K562 (cell line): ENCODE measurements at regions not wholly inside any gene's neighbourhood (a gene's known extent, or its start where the extent isn't known, plus 50 kb on each side); places are given as distances from the start of the nearest gene placed in this dataset.

Experiments used
- ARNT ChIP-seq, 2 experiments: fragments of 450-650 bp; IDR thresholded peaks; 2 replicates each; pipeline ENCODE4 v1.6.1; 2016; ENCODE audit warnings: mild to moderate bottlenecking in 1 of 2
- TF ChIP-seq, protein P1 (sequence below), 2 experiments: fragments of 450-650 bp in 1 of 2; sonication (generic) in 1 of 2; formaldehyde crosslinking in 1 of 2; IDR thresholded peaks; 2 replicates each; pipeline versions ENCODE4 v1.7.1 to v1.9.0; 2016 to 2022; ENCODE audit warnings: inconsistent platforms in 1 of 2, mild to moderate bottlenecking in 1 of 2, missing genetic modification reagents in 1 of 2
- TF ChIP-seq, protein P2 (sequence below), 2 experiments: fragments of 450-650 bp; conservative IDR thresholded peaks; 2 replicates each; pipeline ENCODE4 v1.6.1; 2017; ENCODE audit warnings: mild to moderate bottlenecking in 2 of 2, moderate library complexity in 2 of 2
- TF ChIP-seq, protein P3 (sequence below): fragments of 450-650 bp; IDR thresholded peaks from 2 replicates; pipeline ENCODE4 v1.6.1; 2016; ENCODE audit warnings: mild to moderate bottlenecking

DNA sequence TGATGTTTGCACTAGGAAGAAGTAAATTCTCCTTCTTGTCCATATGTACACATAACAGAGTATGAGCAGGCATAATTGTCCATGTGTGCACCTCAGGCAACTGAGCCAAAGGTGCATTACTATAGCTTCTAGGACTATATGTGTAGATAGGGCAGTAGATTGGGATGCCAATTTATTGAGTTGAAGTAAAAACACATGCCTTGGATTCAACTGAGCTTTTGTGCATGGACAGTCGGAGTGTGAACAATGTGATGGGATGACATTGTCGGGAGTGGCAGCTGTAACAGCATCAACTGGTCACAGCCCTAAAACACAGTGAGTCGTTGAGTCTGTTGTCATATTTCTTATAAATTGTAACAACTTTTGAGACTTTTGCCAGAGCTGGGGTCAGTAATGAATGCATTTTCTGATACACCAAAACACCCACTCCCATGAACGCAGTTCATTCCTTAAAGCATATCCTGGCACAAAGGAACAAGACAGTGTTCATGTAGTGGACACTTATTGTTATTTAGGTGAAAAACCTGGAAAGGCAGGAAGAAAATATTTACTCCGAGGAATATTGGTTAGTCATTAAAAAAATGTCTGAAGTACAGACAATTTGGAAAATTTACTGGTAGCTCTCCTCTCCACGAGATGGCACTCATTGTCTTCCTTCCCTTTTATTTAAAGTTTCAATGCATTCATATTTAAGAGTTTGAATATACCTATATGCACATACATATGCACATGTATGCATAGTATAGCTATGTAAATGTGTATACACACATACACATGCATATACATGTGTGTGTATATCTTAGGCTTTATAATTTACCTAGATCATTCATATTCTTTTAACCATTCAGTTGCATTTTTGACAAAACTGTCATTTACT is 302.0 kb upstream of the STXBP5 start (continued):
- TF ChIP-seq, protein P1, sequence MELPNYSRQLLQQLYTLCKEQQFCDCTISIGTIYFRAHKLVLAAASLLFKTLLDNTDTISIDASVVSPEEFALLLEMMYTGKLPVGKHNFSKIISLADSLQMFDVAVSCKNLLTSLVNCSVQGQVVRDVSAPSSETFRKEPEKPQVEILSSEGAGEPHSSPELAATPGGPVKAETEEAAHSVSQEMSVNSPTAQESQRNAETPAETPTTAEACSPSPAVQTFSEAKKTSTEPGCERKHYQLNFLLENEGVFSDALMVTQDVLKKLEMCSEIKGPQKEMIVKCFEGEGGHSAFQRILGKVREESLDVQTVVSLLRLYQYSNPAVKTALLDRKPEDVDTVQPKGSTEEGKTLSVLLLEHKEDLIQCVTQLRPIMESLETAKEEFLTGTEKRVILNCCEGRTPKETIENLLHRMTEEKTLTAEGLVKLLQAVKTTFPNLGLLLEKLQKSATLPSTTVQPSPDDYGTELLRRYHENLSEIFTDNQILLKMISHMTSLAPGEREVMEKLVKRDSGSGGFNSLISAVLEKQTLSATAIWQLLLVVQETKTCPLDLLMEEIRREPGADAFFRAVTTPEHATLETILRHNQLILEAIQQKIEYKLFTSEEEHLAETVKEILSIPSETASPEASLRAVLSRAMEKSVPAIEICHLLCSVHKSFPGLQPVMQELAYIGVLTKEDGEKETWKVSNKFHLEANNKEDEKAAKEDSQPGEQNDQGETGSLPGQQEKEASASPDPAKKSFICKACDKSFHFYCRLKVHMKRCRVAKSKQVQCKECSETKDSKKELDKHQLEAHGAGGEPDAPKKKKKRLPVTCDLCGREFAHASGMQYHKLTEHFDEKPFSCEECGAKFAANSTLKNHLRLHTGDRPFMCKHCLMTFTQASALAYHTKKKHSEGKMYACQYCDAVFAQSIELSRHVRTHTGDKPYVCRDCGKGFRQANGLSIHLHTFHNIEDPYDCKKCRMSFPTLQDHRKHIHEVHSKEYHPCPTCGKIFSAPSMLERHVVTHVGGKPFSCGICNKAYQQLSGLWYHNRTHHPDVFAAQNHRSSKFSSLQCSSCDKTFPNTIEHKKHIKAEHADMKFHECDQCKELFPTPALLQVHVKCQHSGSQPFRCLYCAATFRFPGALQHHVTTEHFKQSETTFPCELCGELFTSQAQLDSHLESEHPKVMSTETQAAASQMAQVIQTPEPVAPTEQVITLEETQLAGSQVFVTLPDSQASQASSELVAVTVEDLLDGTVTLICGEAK (IDR thresholded peaks at IDR 0.05), result 0 out of 2 replicates have a peak, but pooled peaks have one; percentile 26
- TF ChIP-seq, protein P1 (CRISPR knock-in tag; IDR thresholded peaks at IDR 0.05), result no peak
- TF ChIP-seq, protein P2, sequence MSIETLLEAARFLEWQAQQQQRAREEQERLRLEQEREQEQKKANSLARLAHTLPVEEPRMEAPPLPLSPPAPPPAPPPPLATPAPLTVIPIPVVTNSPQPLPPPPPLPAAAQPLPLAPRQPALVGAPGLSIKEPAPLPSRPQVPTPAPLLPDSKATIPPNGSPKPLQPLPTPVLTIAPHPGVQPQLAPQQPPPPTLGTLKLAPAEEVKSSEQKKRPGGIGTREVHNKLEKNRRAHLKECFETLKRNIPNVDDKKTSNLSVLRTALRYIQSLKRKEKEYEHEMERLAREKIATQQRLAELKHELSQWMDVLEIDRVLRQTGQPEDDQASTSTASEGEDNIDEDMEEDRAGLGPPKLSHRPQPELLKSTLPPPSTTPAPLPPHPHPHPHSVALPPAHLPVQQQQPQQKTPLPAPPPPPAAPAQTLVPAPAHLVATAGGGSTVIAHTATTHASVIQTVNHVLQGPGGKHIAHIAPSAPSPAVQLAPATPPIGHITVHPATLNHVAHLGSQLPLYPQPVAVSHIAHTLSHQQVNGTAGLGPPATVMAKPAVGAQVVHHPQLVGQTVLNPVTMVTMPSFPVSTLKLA (conservative IDR thresholded peaks at IDR 0.05), result peak; percentile 32 to 48; a peak in 1 of 4 replicates
- peak in 1 of 2 experiments; percentile 76; a peak in 2 of 4 replicates for TF ChIP-seq ARNT (IDR thresholded peaks at IDR 0.05)
- TF ChIP-seq, protein P3, sequence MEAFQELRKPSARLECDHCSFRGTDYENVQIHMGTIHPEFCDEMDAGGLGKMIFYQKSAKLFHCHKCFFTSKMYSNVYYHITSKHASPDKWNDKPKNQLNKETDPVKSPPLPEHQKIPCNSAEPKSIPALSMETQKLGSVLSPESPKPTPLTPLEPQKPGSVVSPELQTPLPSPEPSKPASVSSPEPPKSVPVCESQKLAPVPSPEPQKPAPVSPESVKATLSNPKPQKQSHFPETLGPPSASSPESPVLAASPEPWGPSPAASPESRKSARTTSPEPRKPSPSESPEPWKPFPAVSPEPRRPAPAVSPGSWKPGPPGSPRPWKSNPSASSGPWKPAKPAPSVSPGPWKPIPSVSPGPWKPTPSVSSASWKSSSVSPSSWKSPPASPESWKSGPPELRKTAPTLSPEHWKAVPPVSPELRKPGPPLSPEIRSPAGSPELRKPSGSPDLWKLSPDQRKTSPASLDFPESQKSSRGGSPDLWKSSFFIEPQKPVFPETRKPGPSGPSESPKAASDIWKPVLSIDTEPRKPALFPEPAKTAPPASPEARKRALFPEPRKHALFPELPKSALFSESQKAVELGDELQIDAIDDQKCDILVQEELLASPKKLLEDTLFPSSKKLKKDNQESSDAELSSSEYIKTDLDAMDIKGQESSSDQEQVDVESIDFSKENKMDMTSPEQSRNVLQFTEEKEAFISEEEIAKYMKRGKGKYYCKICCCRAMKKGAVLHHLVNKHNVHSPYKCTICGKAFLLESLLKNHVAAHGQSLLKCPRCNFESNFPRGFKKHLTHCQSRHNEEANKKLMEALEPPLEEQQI, result peak; percentile 70; the same call in 1 of the 2 replicates
